Memory B cell (primary cell): ENCODE measurements at regions not wholly inside any gene's neighbourhood (a gene's known extent, or its start where the extent isn't known, plus 50 kb on each side); places are given as distances from the start of the nearest gene placed in this dataset.

ENCODE experiments used
- ATAC-seq: fragments of 150-1000 bp; cut with Tn5 transposase; 2 replicates; pipeline ENCODE4 v1.10.0; 2021; ENCODE audit warnings: low read depth, mild to moderate bottlenecking, moderate library complexity
- DNase-seq, 2 donors: peaks; one replicate each; pipeline ENCODE4 v3.0.0; 2022; ENCODE audit warnings: low spot score in 2 of 2
- H3K27ac Mint-ChIP-seq: one replicate; pipeline ENCODE4 v1.8.0; 2022; ENCODE audit warnings: mild to moderate bottlenecking, moderate library complexity, mixed read lengths
- H3K27me3 Mint-ChIP-seq: one replicate; pipeline ENCODE4 v1.8.0; 2022; ENCODE audit warnings: mixed read lengths
- H3K36me3 Mint-ChIP-seq: one replicate; pipeline ENCODE4 v1.8.0; 2022; ENCODE audit warnings: mild to moderate bottlenecking, mixed read lengths
- H3K4me1 Mint-ChIP-seq: one replicate; pipeline ENCODE4 v1.8.0; 2022; ENCODE audit warnings: mixed read lengths
- H3K4me3 Mint-ChIP-seq: one replicate; pipeline ENCODE4 v1.8.0; 2022; ENCODE audit warnings: mild to moderate bottlenecking, moderate library complexity, mixed read lengths
- H3K9me3 Mint-ChIP-seq: one replicate; pipeline ENCODE4 v1.8.0; 2022; ENCODE audit warnings: mixed read lengths

- DNase-seq (no peak), ATAC-seq (no peak)
- Mint-ChIP-seq H3K36me3 (no peaks in the 10 kb centered on the region), H3K4me3 (no peak overlapping the region), H3K4me1 (no peaks in the 10 kb centered on the region), H3K27me3 (no peaks in the 10 kb centered on the region), H3K9me3 (peaks cover 1% of the 10 kb centered on the region), H3K27ac (no peak overlapping the region)
Observed at GRCh38 chr7:82701949-82702348, 258.4 kb upstream of the CACNA2D1 start.

GRCh38 chr7:82700741-82701140 is 257.2 kb upstream of the CACNA2D1 start:
- H3K4me3 Mint-ChIP-seq, result no peak overlapping the region
- ATAC-seq, result no peak
- no peak for DNase-seq
- H3K9me3 Mint-ChIP-seq, result peaks cover 4% of the 10 kb centered on the region
- no peaks in the 10 kb centered on the region for H3K36me3 Mint-ChIP-seq
- H3K27ac Mint-ChIP-seq, result no peak overlapping the region
- no peaks in the 10 kb centered on the region for H3K4me1 Mint-ChIP-seq
- no peaks in the 10 kb centered on the region for H3K27me3 Mint-ChIP-seq

- no peak for ATAC-seq
- Mint-ChIP-seq H3K27me3 (no peaks in the 10 kb centered on the region), H3K27ac (no peak overlapping the region), H3K4me1 (no peaks in the 10 kb centered on the region), H3K4me3 (no peak overlapping the region), H3K9me3 (peaks cover 4% of the 10 kb centered on the region), H3K36me3 (no peaks in the 10 kb centered on the region)
- DNase-seq, result no peak
Observed at GRCh38 chr7:82699773-82700186, 256.2 kb upstream of the CACNA2D1 start.

- Mint-ChIP-seq H3K27ac (no peak overlapping the region), H3K27me3 (no peaks in the 10 kb centered on the region), H3K9me3 (peaks cover 4% of the 10 kb centered on the region), H3K4me1 (no peaks in the 10 kb centered on the region), H3K36me3 (no peaks in the 10 kb centered on the region), H3K4me3 (no peak overlapping the region)
- DNase-seq (no peak), ATAC-seq (no peak)
Observed at GRCh38 chr7:82697897-82698296, 254.3 kb upstream of the CACNA2D1 start.

GRCh38 chr7:82696631-82697030 is 253.1 kb upstream of the CACNA2D1 start:
- H3K36me3 Mint-ChIP-seq, result no peaks in the 10 kb centered on the region
- DNase-seq, result no peak
- H3K4me1 Mint-ChIP-seq, result no peaks in the 10 kb centered on the region
- no peak overlapping the region for H3K27ac Mint-ChIP-seq
- no peak overlapping the region for H3K4me3 Mint-ChIP-seq
- no peak for ATAC-seq
- no peaks in the 10 kb centered on the region for H3K27me3 Mint-ChIP-seq
- H3K9me3 Mint-ChIP-seq, result peaks cover 6% of the 10 kb centered on the region

GRCh38 chr7:82694022-82694421 is 250.4 kb upstream of the CACNA2D1 start:
- ATAC-seq (no peak), DNase-seq (no peak)
- Mint-ChIP-seq H3K4me3 (no peak overlapping the region), H3K9me3 (peaks cover 6% of the 10 kb centered on the region), H3K27ac (no peak overlapping the region), H3K36me3 (no peaks in the 10 kb centered on the region), H3K27me3 (no peaks in the 10 kb centered on the region), H3K4me1 (no peaks in the 10 kb centered on the region)

- no peaks in the 10 kb centered on the region for H3K36me3 Mint-ChIP-seq
- ATAC-seq (no peak), DNase-seq (no peak)
- H3K9me3 Mint-ChIP-seq, result peaks cover 2% of the 10 kb centered on the region
- no peaks in the 10 kb centered on the region for H3K4me1 Mint-ChIP-seq
- no peak overlapping the region for H3K4me3 Mint-ChIP-seq
- no peak overlapping the region for H3K27ac Mint-ChIP-seq
- H3K27me3 Mint-ChIP-seq, result no peaks in the 10 kb centered on the region
Observed at GRCh38 chr7:82690929-82691328, 247.4 kb upstream of the CACNA2D1 start.

- no peak for ATAC-seq
- Mint-ChIP-seq H3K27me3 (no peaks in the 10 kb centered on the region), H3K27ac (no peak overlapping the region), H3K4me3 (no peak overlapping the region), H3K4me1 (no peaks in the 10 kb centered on the region), H3K36me3 (no peaks in the 10 kb centered on the region), H3K9me3 (peaks cover 5% of the 10 kb centered on the region)
- no peak for DNase-seq
Observed at GRCh38 chr7:82685214-82685613, 241.6 kb upstream of the CACNA2D1 start.

GRCh38 chr7:82678716-82679115 is 235.1 kb upstream of the CACNA2D1 start:
- Mint-ChIP-seq H3K27me3 (no peaks in the 10 kb centered on the region), H3K4me1 (no peaks in the 10 kb centered on the region), H3K9me3 (peaks cover 7% of the 10 kb centered on the region), H3K36me3 (no peaks in the 10 kb centered on the region), H3K27ac (no peak overlapping the region), H3K4me3 (no peak overlapping the region)
- no peak for DNase-seq
- ATAC-seq, result no peak

GRCh38 chr7:82678259-82678658 is 234.7 kb upstream of the CACNA2D1 start:
- ATAC-seq (no peak), DNase-seq (no peak)
- peaks cover 4% of the 10 kb centered on the region for H3K9me3 Mint-ChIP-seq
- no peak overlapping the region for H3K4me3 Mint-ChIP-seq
- no peak overlapping the region for H3K27ac Mint-ChIP-seq
- H3K27me3 Mint-ChIP-seq, result no peaks in the 10 kb centered on the region
- H3K36me3 Mint-ChIP-seq, result no peaks in the 10 kb centered on the region
- H3K4me1 Mint-ChIP-seq, result no peaks in the 10 kb centered on the region

GRCh38 chr7:82677493-82677892 is 233.9 kb upstream of the CACNA2D1 start:
- no peak for DNase-seq
- H3K36me3 Mint-ChIP-seq, result no peaks in the 10 kb centered on the region

GRCh38 chr7:82676777-82677463 is 233.3 kb upstream of the CACNA2D1 start:
- no peak overlapping the region for H3K27ac Mint-ChIP-seq
- ATAC-seq (no peak), DNase-seq (no peak)
- peaks cover 3% of the 10 kb centered on the region for H3K9me3 Mint-ChIP-seq
- H3K27me3 Mint-ChIP-seq, result no peaks in the 10 kb centered on the region
- H3K36me3 Mint-ChIP-seq, result no peaks in the 10 kb centered on the region
- H3K4me1 Mint-ChIP-seq, result no peaks in the 10 kb centered on the region
- no peak overlapping the region for H3K4me3 Mint-ChIP-seq

More at GRCh38 chr7:82677493-82677892, 233.9 kb upstream of the CACNA2D1 start:
- H3K4me3 Mint-ChIP-seq, result no peak overlapping the region
- no peak for ATAC-seq
- H3K27me3 Mint-ChIP-seq, result no peaks in the 10 kb centered on the region
- peaks cover 3% of the 10 kb centered on the region for H3K9me3 Mint-ChIP-seq
- no peaks in the 10 kb centered on the region for H3K4me1 Mint-ChIP-seq
- no peak overlapping the region for H3K27ac Mint-ChIP-seq

GRCh38 chr7:82675396-82675795 is 231.8 kb upstream of the CACNA2D1 start:
- Mint-ChIP-seq H3K27ac (no peak overlapping the region), H3K9me3 (peaks cover 3% of the 10 kb centered on the region), H3K4me3 (no peak overlapping the region), H3K4me1 (no peaks in the 10 kb centered on the region), H3K27me3 (no peaks in the 10 kb centered on the region), H3K36me3 (no peaks in the 10 kb centered on the region)
- no peak for DNase-seq
- no peak for ATAC-seq

GRCh38 chr7:82674268-82674667 is 230.7 kb upstream of the CACNA2D1 start:
- Mint-ChIP-seq H3K9me3 (peaks cover under 1% of the 10 kb centered on the region), H3K4me3 (no peak overlapping the region), H3K4me1 (no peaks in the 10 kb centered on the region), H3K27me3 (no peaks in the 10 kb centered on the region), H3K36me3 (no peaks in the 10 kb centered on the region), H3K27ac (no peak overlapping the region)
- ATAC-seq, result no peak
- no peak for DNase-seq

- no peaks in the 10 kb centered on the region for H3K36me3 Mint-ChIP-seq
- no peak for DNase-seq
- no peak for ATAC-seq
- H3K4me3 Mint-ChIP-seq, result no peak overlapping the region
- H3K4me1 Mint-ChIP-seq, result no peaks in the 10 kb centered on the region
- H3K9me3 Mint-ChIP-seq, result no peaks in the 10 kb centered on the region
- H3K27me3 Mint-ChIP-seq, result no peaks in the 10 kb centered on the region
- H3K27ac Mint-ChIP-seq, result no peak overlapping the region
Observed at GRCh38 chr7:82672078-82672477, 228.5 kb upstream of the CACNA2D1 start.
